Type B pancreatic cell (in vitro differentiated cells): ENCODE measurements at regions not wholly inside any gene's neighbourhood (a gene's known extent, or its start where the extent isn't known, plus 50 kb on each side); places are given as distances from the start of the nearest gene placed in this dataset.
"Not testable (repeated sequence)": the region's sequence is repeated elsewhere in the genome, so short reads cannot be mapped to it uniquely, and the experiment has no call there.

ENCODE experiments used
- DNase-seq: peaks from one replicate; pipeline ENCODE4 v3.0.0; 2021; ENCODE audit warnings: mixed read lengths; ENCODE audit not compliant: unreplicated experiment; ENCODE audit errors: extremely low spot score
- H3K27ac Mint-ChIP-seq: 2 replicates; pipeline ENCODE4 v1.8.0; 2021; ENCODE audit warnings: mild to moderate bottlenecking, mixed read lengths
- H3K27me3 Mint-ChIP-seq: 2 replicates; pipeline ENCODE4 v1.8.0; 2021; ENCODE audit warnings: mixed read lengths
- H3K36me3 Mint-ChIP-seq: 2 replicates; pipeline ENCODE4 v1.8.0; 2021; ENCODE audit warnings: mixed read lengths
- H3K4me1 Mint-ChIP-seq: one replicate; pipeline ENCODE4 v1.8.0; 2021; ENCODE audit warnings: mixed read lengths; ENCODE audit not compliant: unreplicated experiment
- H3K4me3 Mint-ChIP-seq: 2 replicates; pipeline ENCODE4 v1.8.0; 2021; ENCODE audit warnings: mild to moderate bottlenecking, mixed read lengths
- H3K9me3 Mint-ChIP-seq: 2 replicates; pipeline ENCODE4 v1.8.0; 2021; ENCODE audit warnings: mixed read lengths
- TF ChIP-seq, protein P1 (sequence below): fragments of 200-600 bp; sonication (generic); conservative IDR thresholded peaks from 2 replicates; pipeline ENCODE4 v1.5.0; 2021; ENCODE audit warnings: antibody characterized with exemption, mild to moderate bottlenecking

DNA sequence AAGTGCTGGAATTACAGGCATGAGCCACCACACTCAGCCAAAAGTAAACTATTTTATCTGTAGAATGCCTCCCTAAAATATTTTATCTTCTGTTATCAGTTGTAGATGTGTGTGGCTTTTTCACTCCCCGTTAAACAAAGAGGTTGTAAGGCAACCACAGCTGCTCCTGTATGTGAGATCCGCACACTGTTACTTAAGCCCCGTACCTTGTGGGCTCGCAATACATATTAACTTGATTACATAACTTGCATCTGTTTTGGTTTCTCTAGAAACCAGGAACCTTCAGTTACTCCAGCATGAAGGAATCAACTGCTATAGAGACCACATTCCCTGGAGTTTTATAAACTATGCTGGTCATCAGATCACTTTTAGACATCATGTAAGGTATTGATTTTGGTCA, 420.1 kb upstream of the SLC35B3 start:
- TF ChIP-seq, protein P1, sequence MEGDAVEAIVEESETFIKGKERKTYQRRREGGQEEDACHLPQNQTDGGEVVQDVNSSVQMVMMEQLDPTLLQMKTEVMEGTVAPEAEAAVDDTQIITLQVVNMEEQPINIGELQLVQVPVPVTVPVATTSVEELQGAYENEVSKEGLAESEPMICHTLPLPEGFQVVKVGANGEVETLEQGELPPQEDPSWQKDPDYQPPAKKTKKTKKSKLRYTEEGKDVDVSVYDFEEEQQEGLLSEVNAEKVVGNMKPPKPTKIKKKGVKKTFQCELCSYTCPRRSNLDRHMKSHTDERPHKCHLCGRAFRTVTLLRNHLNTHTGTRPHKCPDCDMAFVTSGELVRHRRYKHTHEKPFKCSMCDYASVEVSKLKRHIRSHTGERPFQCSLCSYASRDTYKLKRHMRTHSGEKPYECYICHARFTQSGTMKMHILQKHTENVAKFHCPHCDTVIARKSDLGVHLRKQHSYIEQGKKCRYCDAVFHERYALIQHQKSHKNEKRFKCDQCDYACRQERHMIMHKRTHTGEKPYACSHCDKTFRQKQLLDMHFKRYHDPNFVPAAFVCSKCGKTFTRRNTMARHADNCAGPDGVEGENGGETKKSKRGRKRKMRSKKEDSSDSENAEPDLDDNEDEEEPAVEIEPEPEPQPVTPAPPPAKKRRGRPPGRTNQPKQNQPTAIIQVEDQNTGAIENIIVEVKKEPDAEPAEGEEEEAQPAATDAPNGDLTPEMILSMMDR = no peak
- H3K27ac Mint-ChIP-seq = no peak overlapping the region
- H3K4me3 Mint-ChIP-seq = no peak overlapping the region
- no peak for DNase-seq
- no peaks in the 10 kb centered on the region for H3K36me3 Mint-ChIP-seq
- H3K4me1 Mint-ChIP-seq = no peaks in the 10 kb centered on the region
- no peaks in the 10 kb centered on the region for H3K27me3 Mint-ChIP-seq
- H3K9me3 Mint-ChIP-seq = no peaks in the 10 kb centered on the region

DNA sequence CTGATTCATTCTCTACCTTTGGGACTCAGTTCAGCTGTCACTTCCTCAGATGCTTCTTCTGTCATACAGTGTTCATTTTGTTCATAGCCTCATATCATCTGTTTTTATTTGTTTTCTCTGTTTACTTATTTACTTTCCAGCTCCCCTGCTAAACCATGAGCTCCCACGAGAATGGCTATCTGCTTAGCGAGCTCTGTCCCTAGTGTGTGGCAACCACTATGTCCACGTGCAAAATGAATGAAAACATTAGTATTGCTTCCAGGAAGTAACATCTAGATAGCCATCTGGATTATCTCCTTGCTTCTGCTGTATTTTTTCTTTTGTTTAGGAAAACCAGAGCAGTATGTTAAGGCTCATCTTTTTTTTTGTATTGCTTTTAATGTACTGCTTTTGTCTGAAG, 417.0 kb upstream of the SLC35B3 start:
- H3K27ac Mint-ChIP-seq = no peak overlapping the region
- TF ChIP-seq, protein P1 = no peak
- H3K27me3 Mint-ChIP-seq = no peaks in the 10 kb centered on the region
- DNase-seq = no peak
- no peaks in the 10 kb centered on the region for H3K36me3 Mint-ChIP-seq
- H3K9me3 Mint-ChIP-seq = no peaks in the 10 kb centered on the region
- no peaks in the 10 kb centered on the region for H3K4me1 Mint-ChIP-seq
- H3K4me3 Mint-ChIP-seq = no peak overlapping the region

DNA sequence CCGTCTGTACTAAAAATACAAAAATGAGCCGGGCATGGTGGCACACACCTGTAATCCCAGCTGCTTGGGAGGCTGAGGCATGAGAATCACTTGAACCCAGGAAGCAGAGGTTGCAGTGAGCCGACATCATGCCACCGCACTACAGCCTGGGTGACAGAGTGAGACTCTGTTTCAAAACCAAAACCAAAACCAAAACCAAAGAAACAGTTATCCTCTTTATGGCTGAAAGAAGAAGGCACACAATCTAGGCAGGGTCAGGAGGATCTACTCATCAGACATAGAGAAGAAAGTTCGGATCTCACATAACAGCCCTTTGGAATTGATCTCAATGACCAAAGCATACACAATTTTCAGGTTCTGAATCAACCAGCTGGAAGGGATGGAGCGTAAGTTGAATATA, 411.3 kb upstream of the SLC35B3 start:
- not testable (repeated sequence) for H3K4me3 Mint-ChIP-seq, H3K36me3 Mint-ChIP-seq, H3K4me1 Mint-ChIP-seq, DNase-seq, H3K9me3 Mint-ChIP-seq, H3K27ac Mint-ChIP-seq, H3K27me3 Mint-ChIP-seq

DNA sequence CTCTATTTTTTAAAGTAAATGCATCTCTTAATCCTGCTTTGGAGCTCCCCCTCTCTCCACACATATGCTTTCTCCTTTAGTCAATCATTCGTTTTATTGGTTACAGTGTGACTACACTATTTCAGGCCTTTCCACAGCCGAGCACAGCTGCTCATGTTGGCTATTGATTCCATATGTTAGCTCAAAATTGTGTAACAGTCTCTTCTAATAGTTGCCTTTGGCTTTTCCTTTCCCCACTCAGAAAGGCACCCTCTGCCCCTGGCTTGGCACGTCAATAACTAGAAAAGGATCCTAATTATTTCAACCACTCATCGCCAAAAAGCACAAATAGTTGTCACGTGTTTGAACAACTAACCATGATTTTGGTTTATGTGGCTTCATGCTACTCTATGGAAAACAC, 410.3 kb upstream of the SLC35B3 start:
- no peak for DNase-seq
- no peaks in the 10 kb centered on the region for H3K27me3 Mint-ChIP-seq
- H3K9me3 Mint-ChIP-seq = no peaks in the 10 kb centered on the region
- no peak overlapping the region for H3K27ac Mint-ChIP-seq
- H3K4me3 Mint-ChIP-seq = no peak overlapping the region
- peaks cover 10% of the 10 kb centered on the region for H3K4me1 Mint-ChIP-seq
- TF ChIP-seq, protein P1 = no peak
- H3K36me3 Mint-ChIP-seq = no peaks in the 10 kb centered on the region

DNA sequence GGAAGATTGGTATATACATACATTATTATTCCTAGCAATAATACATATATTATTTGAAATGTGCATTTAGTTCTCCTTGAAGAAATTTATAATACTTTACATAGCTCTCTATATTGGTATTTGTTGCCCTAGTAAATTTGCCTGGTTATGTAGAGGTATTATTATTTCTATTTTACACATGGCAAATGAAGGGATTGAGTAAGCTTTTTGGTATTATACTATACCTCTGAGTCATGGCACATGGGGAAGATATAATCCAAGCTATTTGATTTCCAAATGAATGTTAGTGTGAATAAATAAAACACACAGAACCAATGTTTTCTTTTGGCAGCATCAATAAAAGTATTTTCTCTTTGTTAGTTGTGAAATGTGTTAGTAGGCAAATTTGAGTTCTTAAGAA, 409.6 kb upstream of the SLC35B3 start:
- Mint-ChIP-seq H3K9me3 (no peaks in the 10 kb centered on the region), H3K27ac (no peak overlapping the region), H3K4me3 (no peak overlapping the region), H3K27me3 (no peaks in the 10 kb centered on the region), H3K36me3 (no peaks in the 10 kb centered on the region), H3K4me1 (peaks cover 10% of the 10 kb centered on the region)
- TF ChIP-seq, protein P1 = no peak
- no peak for DNase-seq

DNA sequence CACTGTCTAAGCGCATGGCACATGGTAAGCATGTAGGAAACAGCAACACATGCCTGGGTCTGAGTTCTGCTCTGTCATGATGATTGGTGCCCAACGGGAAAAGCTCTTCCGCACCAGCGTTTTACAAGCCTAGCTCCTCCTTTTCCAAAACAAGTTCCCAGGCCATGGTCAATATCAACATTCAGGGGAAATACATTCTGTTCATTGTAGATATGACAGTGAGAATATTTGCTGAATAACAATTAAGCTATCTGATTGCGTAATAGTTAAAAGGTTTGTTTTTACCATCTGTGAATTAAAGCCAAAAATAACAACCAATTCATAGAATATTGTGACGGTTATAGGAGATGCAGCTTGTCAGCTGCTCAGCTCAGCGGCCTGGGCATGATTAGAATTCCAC, 404.3 kb upstream of the SLC35B3 start:
- TF ChIP-seq, protein P1 = no peak
- H3K27me3 Mint-ChIP-seq = no peaks in the 10 kb centered on the region
- no peaks in the 10 kb centered on the region for H3K9me3 Mint-ChIP-seq

More for the DNA sequence above, 404.3 kb upstream of the SLC35B3 start:
- no peaks in the 10 kb centered on the region for H3K36me3 Mint-ChIP-seq
- no peaks in the 10 kb centered on the region for H3K4me1 Mint-ChIP-seq
- no peak for DNase-seq
- no peak overlapping the region for H3K27ac Mint-ChIP-seq
- no peak overlapping the region for H3K4me3 Mint-ChIP-seq
